Fibroblast of skin of abdomen (primary cell): ENCODE measurements at regions not wholly inside any gene's neighbourhood (a gene's known extent, or its start where the extent isn't known, plus 50 kb on each side); places are given as distances from the start of the nearest gene placed in this dataset.
A peak's percentile ranks its signal among the peaks of the same experiment; 100 is the strongest.

ENCODE experiments used
- DNase-seq: peaks from one replicate; pipeline ENCODE4 v3.0.0-alpha.2; 2013

- peak; percentile 22 for DNase-seq
These were observed 50.5 kb upstream of the IBTK start for GRCh38 chr6:82298012-82298411.
